ENCODE measurements at regions not wholly inside any gene's neighbourhood (a gene's known extent, or its start where the extent isn't known, plus 50 kb on each side); places are given as distances from the start of the nearest gene placed in this dataset.

DNA sequence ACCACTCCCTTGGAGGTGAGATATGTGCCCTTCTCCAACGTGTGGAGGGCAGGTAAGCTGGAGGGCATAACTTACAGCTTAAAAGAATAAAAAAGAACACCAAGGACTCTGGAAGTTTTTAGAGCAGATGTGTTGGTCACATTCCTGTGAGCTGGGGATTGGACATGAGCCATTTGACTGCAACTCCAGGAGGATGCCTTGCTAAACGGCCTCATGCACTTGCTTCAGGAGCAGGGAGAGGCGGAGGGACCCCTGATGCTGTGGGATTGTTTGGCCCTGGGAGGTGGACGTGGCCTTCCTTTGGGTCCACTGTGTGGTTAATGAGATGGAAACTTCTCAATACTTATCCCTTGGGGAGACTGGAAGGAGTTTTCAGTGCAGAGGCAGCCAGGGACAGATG is 185.6 kb downstream of the RHOU start:
- DNase-seq (ENCODE audit: low spot score): no peak

- no peak for DNase-seq (ENCODE audit: low spot score)
Observed at GRCh38 chr1:228921481-228921880, 186.2 kb downstream of the RHOU start.

DNA sequence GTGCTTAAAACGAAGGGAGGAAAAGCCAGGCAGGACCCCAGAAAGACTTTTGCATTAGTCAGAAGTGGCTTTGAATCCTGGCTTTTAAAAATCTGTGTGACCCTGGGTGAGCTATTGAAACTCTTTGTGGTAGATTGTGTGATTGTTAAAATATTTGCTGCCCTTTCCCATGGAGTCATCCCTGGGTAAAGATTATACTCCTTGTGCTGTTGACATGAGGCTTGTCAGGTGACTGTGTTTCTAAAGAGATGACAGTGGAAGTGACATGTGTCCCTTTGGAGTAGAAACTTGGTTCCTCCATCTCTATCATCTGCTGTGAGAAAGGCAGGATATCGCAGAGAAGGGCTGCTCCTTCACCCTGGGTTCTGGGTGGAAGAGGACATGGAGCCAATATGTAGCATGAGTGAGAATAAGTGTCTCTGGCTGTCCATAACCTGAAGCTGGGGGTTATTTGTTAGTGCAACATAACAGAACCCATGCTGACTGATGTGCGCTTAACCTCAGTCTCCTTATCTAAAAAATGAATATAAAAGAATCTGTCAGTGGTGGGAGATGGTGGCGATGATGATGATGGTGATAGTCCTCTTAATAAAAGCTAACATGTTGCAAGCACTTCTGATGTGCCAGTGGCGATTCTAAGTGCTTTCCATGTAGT is 187.6 kb downstream of the RHOU start:
- DNase-seq (ENCODE audit: low spot score): no peak

GRCh38 chr1:228923973-228924686 is 188.9 kb downstream of the RHOU start:
- no peak for DNase-seq (ENCODE audit: low spot score)

- no peak for DNase-seq (ENCODE audit: low spot score)
Observed at GRCh38 chr1:228925691-228926090, 190.4 kb downstream of the RHOU start.

GRCh38 chr1:228927421-228927820 is 192.1 kb downstream of the RHOU start:
- DNase-seq (ENCODE audit: low spot score): no peak

- DNase-seq (ENCODE audit: low spot score): no peak
Observed at GRCh38 chr1:228927946-228928898, 192.9 kb downstream of the RHOU start.

DNA sequence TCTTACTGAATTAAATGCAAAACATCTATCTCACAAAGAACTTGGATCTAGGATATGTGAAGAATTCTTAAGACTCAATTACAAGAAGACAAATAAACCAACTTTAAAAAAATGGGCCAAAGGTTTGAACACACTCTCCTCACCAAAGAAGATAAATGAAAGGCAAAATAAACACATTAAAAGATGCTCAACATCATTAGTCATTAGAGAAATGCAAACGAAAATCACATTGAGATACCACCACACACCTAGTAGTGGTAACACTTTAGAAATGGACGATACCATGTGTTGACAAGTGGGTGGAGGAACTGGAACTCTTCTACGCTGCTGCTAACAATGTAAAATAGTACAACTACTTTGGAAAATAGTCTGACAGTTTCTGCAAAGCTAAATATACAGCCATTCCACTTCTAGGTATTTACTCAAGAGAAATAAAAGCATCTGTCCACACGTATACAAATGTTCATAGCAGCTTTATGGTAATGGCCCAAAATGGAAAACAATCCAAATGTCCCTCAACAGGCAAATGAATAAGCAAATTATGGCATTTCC is 194.3 kb downstream of the RHOU start:
- DNase-seq (ENCODE audit: low spot score): no peak

- no peak for DNase-seq (ENCODE audit: low spot score)
Observed at GRCh38 chr1:228930479-228930957, 195.2 kb downstream of the RHOU start.

DNA sequence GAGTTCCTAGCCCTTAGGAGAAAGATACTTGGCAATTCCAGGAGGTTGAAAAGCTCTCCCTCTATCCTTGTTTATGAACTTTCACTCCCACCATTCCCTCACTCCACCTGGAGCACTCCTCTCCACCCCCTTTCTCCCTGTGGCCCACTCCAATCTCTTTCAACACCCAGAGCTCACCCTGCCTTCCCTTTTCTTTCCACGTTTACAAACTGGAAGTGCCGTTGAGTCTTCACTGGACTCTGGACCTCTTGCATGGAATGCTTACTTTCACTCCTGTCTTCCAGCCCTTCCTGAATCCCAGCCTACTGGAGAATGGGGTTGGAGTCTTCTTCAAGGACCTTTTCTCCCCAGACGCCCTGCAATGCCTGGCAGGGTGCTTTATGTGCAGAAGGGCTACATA is 198.5 kb downstream of the RHOU start:
- DNase-seq (ENCODE audit: low spot score): peak; percentile 19

DNA sequence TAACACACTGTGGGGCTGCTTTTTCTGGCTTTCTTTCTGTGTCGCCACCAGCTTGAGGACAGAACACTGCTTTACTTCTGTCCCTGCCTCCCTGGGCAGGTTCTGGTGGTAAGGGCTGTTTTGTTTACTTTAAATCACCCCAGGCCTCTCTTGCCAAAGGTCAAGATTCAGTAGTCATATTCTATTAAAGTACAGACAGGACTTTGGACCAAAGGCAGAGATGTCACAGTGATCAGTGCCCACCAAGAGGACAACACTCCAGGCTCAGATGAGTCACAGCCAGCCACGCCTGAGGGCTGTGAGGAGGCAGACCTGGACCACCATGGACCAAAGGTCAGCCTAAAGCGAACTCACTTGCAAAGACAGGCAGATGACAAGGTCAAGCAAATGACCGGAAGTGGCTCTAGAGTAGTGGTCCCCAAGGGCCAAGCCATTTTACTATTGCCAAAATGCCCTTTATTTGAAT is 200.0 kb downstream of the RHOU start:
- DNase-seq (ENCODE audit: low spot score): peak; percentile 34

- peak; percentile 19 for DNase-seq (ENCODE audit: low spot score)
Observed at GRCh38 chr1:228935855-228936727, 200.8 kb downstream of the RHOU start.

- no peak for DNase-seq (ENCODE audit: low spot score)
Observed at GRCh38 chr1:228936881-228937280, 201.6 kb downstream of the RHOU start.

- DNase-seq (ENCODE audit: low spot score): no peak
Observed at GRCh38 chr1:228937351-228937750, 202.1 kb downstream of the RHOU start.

GRCh38 chr1:228937851-228938536 is 202.7 kb downstream of the RHOU start:
- DNase-seq (ENCODE audit: low spot score): no peak

- peak; percentile 26 for DNase-seq (ENCODE audit: low spot score)
Observed at GRCh38 chr1:228938537-228938901, 203.2 kb downstream of the RHOU start.

DNA sequence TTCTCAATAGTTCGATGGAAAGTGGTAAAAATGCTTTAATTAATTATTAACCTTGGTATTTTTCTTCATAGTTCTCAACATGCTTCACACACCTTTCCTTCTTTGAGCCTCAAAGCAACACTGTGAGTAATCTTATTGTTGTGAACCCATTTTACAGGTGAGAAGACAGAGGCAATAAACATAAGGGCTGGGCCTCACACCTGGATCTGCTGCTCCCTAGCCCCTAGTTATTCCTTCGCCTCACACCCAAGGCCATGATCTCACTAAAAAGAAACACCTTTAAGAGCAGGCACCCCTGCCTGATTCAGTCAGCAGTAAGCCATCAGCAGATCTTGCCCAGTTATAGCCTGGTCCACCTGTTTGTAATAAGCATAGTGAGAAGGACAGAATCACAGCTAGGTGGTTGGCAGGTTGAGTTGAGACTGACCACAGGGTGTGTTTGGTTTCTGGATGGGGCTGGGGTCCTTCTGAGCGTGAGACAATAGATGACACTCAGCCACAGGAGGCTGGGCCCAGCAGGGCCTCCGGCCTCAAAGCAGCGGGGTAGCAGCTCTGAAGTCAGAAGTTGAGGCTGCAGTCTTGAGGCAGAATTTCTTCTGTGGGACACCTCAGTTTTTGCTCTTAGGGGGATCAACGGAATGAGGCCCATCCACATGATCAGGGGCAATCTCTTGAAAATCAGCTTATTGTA is 203.9 kb downstream of the RHOU start:
- no peak for DNase-seq (ENCODE audit: low spot score)

GRCh38 chr1:228939881-228940392 is 204.7 kb downstream of the RHOU start:
- DNase-seq (ENCODE audit: low spot score): no peak

DNA sequence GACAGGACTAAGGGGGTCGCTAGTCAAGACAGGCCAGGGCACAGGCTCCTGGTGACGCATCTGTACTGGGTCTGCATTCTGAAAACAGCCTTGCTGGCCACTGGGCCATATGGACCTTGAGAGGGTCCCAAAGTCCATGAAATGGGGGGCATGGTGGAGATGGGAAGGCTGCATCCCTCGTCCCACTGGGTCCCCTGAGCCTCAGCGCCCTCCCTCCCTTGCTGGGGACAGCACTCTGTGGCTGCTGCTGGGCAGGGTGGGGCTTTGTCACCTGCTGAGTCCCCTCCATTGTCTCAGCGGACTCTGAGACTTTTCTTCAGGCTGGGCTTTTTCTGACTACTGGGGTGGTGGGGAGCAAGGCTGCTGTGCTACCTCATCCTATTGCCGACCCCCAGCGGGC is 205.2 kb downstream of the RHOU start:
- DNase-seq (ENCODE audit: low spot score): no peak

DNA sequence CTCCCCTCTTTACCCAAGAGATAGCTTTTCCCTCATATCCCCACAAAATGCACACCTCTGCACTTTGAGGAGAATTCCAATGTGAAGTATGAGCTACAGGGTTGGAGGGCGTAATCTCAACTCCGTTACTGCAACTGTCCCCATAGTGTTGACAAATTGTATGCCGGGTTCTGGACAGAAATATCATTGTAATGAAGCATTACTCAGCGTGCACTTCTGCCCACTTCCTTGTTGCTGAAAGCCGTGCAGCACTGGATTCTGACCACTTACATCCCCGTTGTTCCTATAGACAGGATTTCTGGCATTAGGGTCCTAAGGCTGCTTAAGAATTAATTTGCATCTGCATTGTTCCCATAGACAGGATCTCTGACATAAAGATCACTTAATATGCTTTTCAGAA is 205.6 kb downstream of the RHOU start:
- DNase-seq (ENCODE audit: low spot score): no peak

Data from mucosa of gallbladder (tissue), 1 donor.